ENCODE measurements at regions not wholly inside any gene's neighbourhood (a gene's known extent, or its start where the extent isn't known, plus 50 kb on each side); places are given as distances from the start of the nearest gene placed in this dataset.

- H3K4me3 Mint-ChIP-seq: no peak overlapping the region
- intact Hi-C loops (cut with micrococcal nuclease): no loop called here
- Histone ChIP-seq H2AFZ (ENCODE audit: insufficient read depth, low read depth, low read length, poor library complexity, severe bottlenecking) (no peak overlapping the region), H3K79me2 (ENCODE audit: control insufficient read depth, insufficient read depth, low read length) (no peaks in the 10 kb centered on the region), H3K27me3 (replicated peaks in 1 of 4; ENCODE audit: control extremely low read depth in 1 of 4, control insufficient read depth in 3 of 4, insufficient read depth in 4 of 4, low read length in 3 of 4) (no peaks in the 10 kb centered on the region), H4K20me1 (ENCODE audit: control insufficient read depth, insufficient read depth, low read length, poor library complexity, severe bottlenecking) (no peaks in the 10 kb centered on the region), H3K27ac (ENCODE audit: low read length in 2 of 2) (no peak overlapping the region), H3K4me2 (replicated peaks; ENCODE audit: low read depth, low read length, poor library complexity, severe bottlenecking) (no peak overlapping the region), H3K36me3 (replicated peaks in 1 of 2; ENCODE audit: control extremely low read depth in 1 of 2, control insufficient read depth in 1 of 2, extremely low read depth in 1 of 2, insufficient read depth in 2 of 2, low read length in 1 of 2) (no peaks in the 10 kb centered on the region), H3K9me3 (ENCODE audit: control extremely low read depth in 1 of 3, control insufficient read depth in 2 of 3, insufficient read depth in 1 of 3, low read length in 2 of 3) (no peaks in the 10 kb centered on the region), H3K9ac (ENCODE audit: low read length) (no peak overlapping the region), H3K4me1 (ENCODE audit: control insufficient read depth in 2 of 2, insufficient read depth in 2 of 2, low read length in 2 of 2) (no peaks in the 10 kb centered on the region), H3K4me3 (ENCODE audit: control extremely low read depth in 1 of 5, extremely low read depth in 1 of 5, insufficient read depth in 1 of 5, low read depth in 2 of 5, low read length in 4 of 5) (no peak overlapping the region)
- ATAC-seq (ENCODE audit: low read depth) (no peak), DNase-seq (no peak)
- no CpG with 5 or more reads among the region's 1 CpG for WGBS (ENCODE audit: insufficient coverage)
- no peaks in the 10 kb centered on the region for H3K27me3 Mint-ChIP-seq
- no peaks in the 10 kb centered on the region for H3K9me3 Mint-ChIP-seq (ENCODE audit: insufficient read depth)
- H3K27ac Mint-ChIP-seq: no peak overlapping the region
- POLR2A ChIA-PET: no interaction called here
- CTCF ChIA-PET: no interaction called here
- no peaks in the 10 kb centered on the region for H3K4me1 Mint-ChIP-seq
- TF ChIP-seq, protein P1, sequence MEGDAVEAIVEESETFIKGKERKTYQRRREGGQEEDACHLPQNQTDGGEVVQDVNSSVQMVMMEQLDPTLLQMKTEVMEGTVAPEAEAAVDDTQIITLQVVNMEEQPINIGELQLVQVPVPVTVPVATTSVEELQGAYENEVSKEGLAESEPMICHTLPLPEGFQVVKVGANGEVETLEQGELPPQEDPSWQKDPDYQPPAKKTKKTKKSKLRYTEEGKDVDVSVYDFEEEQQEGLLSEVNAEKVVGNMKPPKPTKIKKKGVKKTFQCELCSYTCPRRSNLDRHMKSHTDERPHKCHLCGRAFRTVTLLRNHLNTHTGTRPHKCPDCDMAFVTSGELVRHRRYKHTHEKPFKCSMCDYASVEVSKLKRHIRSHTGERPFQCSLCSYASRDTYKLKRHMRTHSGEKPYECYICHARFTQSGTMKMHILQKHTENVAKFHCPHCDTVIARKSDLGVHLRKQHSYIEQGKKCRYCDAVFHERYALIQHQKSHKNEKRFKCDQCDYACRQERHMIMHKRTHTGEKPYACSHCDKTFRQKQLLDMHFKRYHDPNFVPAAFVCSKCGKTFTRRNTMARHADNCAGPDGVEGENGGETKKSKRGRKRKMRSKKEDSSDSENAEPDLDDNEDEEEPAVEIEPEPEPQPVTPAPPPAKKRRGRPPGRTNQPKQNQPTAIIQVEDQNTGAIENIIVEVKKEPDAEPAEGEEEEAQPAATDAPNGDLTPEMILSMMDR (IDR thresholded peaks at IDR 0.05): no peak
- TF ChIP-seq EZH2 (IDR thresholded peaks at IDR 0.05; ENCODE audit: borderline replicate concordance, insufficient read depth, low read depth, low read length, poor library complexity, severe bottlenecking): no peak
Observed at GRCh38 chr2:66851449-66851872, 416.5 kb downstream of the MEIS1 start.

DNA sequence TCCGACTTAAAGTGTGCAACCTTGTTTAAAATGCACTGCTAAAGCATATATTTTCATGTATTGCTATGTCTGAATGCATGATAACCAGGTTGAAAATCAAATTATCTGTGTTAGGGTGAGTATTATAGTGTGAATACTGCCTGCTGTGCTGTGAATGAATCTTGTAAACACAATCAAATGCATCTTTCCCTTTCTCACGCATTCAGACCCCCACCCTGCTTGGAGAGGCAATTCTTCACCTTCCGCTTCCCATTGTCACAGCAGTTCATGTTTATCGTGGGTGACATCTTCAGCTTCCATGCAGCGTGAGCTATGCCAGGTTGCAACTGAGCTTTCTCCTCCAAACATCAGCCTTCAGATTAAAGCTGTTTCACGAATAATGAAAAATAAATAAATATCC is 418.0 kb downstream of the MEIS1 start:
- intact Hi-C loops (cut with micrococcal nuclease): no loop called here
- Histone ChIP-seq H3K4me2 (replicated peaks; ENCODE audit: low read depth, low read length, poor library complexity, severe bottlenecking) (no peak overlapping the region), H3K9me3 (ENCODE audit: control extremely low read depth in 1 of 3, control insufficient read depth in 2 of 3, insufficient read depth in 1 of 3, low read length in 2 of 3) (no peaks in the 10 kb centered on the region), H2AFZ (ENCODE audit: insufficient read depth, low read depth, low read length, poor library complexity, severe bottlenecking) (no peak overlapping the region), H3K27me3 (replicated peaks in 1 of 4; ENCODE audit: control extremely low read depth in 1 of 4, control insufficient read depth in 3 of 4, insufficient read depth in 4 of 4, low read length in 3 of 4) (no peaks in the 10 kb centered on the region), H3K4me3 (ENCODE audit: control extremely low read depth in 1 of 5, extremely low read depth in 1 of 5, insufficient read depth in 1 of 5, low read depth in 2 of 5, low read length in 4 of 5) (no peak overlapping the region), H3K79me2 (ENCODE audit: control insufficient read depth, insufficient read depth, low read length) (no peaks in the 10 kb centered on the region), H4K20me1 (ENCODE audit: control insufficient read depth, insufficient read depth, low read length, poor library complexity, severe bottlenecking) (no peaks in the 10 kb centered on the region), H3K36me3 (replicated peaks in 1 of 2; ENCODE audit: control extremely low read depth in 1 of 2, control insufficient read depth in 1 of 2, extremely low read depth in 1 of 2, insufficient read depth in 2 of 2, low read length in 1 of 2) (no peaks in the 10 kb centered on the region), H3K9ac (ENCODE audit: low read length) (no peak overlapping the region), H3K27ac (ENCODE audit: low read length in 2 of 2) (no peak overlapping the region), H3K4me1 (ENCODE audit: control insufficient read depth in 2 of 2, insufficient read depth in 2 of 2, low read length in 2 of 2) (no peaks in the 10 kb centered on the region)
- ATAC-seq (ENCODE audit: low read depth): no peak
- Mint-ChIP-seq H3K9me3 (ENCODE audit: insufficient read depth) (no peaks in the 10 kb centered on the region), H3K27me3 (no peaks in the 10 kb centered on the region), H3K4me1 (no peaks in the 10 kb centered on the region), H3K27ac (no peak overlapping the region), H3K4me3 (no peak overlapping the region)
- WGBS (ENCODE audit: insufficient coverage): 100% methylated on average over 2 of the region's 6 CpGs
- ChIA-PET CTCF (no interaction called here), POLR2A (no interaction called here)
- TF ChIP-seq, protein P1 (IDR thresholded peaks at IDR 0.05): no peak
- no peak for TF ChIP-seq EZH2 (IDR thresholded peaks at IDR 0.05; ENCODE audit: borderline replicate concordance, insufficient read depth, low read depth, low read length, poor library complexity, severe bottlenecking)
- DNase-seq: no peak
